NCI-H2227 (cell line): ENCODE measurements at regions not wholly inside any gene's neighbourhood (a gene's known extent, or its start where the extent isn't known, plus 50 kb on each side); places are given as distances from the start of the nearest gene placed in this dataset.

Experiments used
- DNase-seq: peaks from one replicate; lab custom pipeline; 2025; ENCODE audit not compliant: unreplicated experiment; lab: John Stamatoyannopoulos, UW

DNA sequence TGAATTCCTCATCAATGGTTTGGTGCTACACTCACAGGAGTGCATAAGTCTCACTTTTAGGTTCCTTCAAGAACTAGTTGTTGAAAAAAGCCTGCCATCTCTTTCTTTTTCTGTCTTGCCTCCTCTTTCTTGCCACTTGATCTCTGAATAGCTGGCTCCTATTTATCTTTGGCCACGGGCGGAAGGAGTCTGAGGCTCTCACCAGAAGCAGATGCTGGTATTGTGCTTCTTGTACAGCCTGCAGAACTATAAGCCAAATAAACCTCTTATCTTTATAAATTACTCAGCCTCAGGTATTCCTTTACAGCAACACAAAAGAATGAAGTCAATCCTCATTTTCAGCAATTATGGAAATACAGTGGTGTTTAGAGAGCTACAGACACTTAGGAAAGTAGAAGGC lies 247.1 kb upstream of the PRR16 start:
- DNase-seq: no peak

DNA sequence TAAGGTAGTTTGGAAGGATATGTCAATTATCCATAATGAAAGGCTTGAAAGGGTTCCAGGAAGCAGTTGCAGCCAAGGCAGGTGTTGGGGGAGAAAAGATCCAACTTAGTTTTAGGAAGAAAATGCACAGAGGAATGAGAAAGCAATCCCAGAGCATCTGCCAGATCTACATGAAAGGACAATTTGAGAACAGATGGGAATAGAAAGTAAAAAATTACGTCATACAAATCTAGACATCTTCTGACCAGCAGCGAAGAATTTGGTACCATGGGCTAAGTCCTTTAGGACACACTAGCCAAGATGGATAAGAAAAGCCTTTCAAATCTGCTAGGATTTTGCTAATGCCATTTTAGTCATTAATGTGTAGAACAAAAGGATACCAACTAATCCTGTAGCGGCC lies 244.1 kb upstream of the PRR16 start:
- DNase-seq: no peak

DNA sequence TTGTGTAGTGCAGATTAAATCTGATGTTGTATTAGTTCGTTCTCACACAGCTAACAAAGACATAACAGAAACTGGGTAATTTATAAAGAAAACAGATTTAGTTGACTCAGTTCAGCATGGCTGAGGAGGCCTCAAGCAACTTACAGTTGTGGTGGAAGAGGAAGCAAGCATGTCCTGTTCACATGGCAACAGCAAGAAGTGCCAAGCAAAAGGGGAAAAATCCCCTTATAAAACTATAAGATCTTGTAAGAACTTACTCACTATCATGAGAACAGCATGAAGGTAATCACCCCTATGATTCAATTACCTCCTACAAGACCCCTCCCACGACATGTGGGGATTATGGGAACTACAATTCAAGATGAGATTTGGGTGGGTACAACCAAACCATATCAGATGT lies 238.6 kb upstream of the PRR16 start:
- DNase-seq: no peak

DNA sequence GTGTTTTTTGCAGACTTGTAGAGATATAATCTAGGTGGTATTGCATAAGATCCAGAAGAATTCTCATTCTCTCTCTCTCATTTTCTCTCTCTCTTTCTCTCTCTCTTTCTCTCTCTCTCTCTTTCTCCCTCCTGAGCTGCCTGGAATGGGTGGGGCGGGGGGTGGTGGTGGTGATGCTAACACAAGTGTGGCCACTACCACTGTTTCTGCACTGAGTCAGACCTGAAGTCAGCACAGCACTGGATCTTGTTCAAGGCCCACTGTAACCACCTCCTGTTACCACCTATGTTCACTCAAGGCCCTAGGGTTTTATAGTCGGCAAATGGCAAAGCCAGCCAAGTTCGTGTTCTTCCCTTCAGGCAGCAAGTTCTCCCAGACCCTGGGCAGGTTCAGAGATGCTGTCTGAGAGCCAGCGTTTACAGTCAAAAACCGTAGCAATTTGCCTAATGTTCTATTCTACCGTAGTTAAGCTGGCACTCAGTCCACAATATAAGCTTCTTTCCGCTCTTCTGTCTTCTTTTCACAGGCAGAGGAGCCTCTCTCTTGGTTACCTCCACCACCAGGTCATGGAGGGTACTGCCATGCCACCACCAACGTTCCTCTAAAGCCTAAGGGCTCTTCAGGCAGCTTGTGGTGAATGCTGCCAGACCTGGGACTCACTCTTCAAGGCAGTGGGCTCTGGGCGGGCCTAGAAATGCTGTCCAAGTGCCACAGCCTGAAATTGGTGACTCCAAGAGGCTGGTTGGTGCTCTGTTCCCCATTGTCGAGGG lies 235.7 kb upstream of the PRR16 start:
- DNase-seq: no peak

DNA sequence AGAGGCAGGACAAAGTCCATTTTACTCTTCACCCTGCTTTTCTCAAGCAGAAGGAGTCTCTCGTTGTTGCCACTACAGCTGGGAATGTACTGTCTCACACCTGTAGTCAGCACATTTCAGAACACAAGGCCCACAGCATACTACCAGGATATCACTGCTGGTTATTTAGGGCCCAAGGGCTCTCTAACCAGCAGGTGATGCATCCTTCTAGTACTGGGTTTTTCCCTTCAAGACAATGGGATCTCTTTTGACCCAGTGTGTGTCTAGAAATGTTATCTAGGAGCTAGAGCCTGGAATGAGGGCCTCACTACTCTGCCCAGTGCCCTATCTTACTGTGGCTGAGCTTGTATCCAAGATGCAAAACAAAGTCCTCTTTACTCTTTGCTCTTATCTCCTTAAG lies 235.1 kb upstream of the PRR16 start:
- DNase-seq: no peak

DNA sequence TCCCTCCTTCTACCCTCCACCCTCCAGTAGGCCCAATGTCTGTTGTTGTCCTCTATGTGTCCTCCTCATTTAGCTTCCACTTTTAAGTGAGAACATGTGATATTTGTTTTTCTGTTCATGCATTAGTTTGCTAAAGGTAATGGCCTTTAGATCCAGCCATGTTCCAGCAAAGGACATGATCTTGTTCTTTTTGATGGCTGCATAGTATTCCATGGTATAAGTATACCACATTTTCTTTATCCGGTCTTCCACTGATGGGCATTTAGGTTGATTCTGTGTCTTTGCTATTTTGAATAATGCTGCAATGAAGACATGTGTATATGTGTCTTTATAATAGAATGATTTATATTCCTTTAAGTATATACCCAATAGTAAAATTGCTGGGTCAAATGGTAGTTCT lies 232.5 kb upstream of the PRR16 start:
- no peak for DNase-seq

DNA sequence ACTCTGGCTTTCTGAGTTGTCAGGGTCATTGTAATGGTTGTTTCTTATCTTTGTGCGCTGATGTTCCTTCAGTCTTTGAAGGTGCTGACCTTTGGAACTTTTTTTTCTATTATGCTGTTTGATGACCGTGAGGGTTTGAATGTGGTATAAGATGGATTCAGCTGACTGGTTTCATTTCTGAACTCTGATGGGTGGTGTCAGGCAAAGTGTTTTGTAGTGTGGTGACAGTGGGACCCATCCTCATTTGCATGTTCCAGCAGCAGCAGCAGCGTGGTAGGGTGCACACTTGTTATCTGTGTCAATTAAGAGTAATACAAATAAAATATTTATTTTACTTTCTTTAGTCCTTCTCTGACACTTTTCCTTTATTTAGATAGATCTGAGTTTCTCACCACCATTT lies 227.7 kb upstream of the PRR16 start:
- DNase-seq: no peak

DNA sequence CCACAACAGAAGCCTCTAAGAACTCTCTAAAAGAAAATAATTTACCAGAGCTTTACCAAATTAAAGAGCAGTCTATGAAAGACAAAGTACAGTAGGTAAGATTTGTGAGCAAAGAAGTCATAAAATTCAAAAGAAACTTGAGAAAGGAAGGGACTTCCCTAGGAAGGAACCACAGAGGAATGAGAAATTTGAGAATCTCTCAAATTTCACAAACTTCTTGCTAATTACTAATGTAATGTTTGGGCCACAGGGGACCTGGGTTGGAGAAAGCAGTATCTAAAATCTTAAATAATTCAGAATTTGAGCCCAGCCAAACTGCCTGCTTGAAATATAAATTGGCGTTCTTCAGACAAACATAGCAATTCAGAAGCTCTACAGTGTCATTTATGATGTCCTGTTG lies 225.0 kb upstream of the PRR16 start:
- DNase-seq: no peak

DNA sequence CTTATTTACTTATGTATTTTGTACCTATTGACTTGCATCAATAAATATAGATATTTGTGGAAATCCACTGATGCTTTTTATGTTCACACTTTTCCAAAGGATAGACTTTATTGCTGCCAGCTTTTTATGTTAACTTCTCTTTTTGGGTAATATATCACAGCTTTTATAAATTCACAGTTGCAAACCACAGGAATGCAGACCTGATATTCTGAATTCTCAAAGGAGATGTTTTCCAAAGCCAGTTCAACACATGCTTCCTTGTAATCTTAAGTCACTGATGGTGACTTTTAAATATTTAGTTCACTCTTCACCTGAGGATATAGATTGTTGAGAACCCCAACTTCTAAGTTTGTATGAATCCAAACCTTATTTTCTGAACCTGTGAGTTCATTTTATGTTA lies 223.4 kb upstream of the PRR16 start:
- DNase-seq: no peak

DNA sequence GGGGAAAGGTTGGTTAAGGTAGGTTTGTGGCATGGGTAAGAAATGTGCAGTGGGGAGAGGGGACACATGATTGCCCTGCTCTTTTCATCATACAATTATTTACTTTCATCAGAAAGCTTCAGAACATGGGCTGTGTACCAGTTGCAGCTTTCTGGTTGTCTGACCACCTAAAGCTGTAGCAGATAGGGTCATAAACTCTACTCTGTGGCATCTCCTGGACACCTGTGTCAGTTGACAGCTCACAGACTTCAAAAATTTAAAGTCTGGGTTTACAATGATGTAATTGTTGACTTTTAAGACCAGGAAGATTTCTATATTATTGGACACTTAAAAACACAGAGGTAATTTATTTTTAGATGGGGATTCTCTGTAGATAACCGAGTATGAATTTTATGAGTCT lies 222.7 kb upstream of the PRR16 start:
- DNase-seq: no peak

DNA sequence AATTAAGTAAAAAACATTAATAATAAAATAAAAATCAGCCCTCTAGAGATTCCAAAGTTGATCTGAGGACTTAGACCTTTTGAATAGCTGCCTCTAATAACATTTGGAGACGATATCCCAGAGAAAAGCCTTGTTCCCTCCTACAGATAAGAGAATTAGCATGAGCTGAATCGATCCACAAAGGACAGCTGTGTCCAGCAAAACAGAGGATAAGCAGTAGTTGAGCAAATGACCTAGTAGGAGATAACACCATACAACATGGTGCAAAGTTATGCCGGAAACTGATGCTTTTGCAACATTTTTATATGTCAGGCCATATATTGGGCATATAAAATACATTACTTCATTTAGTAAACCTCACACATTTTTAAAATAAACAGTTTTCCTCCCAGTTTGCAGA lies 212.2 kb upstream of the PRR16 start:
- DNase-seq: no peak

DNA sequence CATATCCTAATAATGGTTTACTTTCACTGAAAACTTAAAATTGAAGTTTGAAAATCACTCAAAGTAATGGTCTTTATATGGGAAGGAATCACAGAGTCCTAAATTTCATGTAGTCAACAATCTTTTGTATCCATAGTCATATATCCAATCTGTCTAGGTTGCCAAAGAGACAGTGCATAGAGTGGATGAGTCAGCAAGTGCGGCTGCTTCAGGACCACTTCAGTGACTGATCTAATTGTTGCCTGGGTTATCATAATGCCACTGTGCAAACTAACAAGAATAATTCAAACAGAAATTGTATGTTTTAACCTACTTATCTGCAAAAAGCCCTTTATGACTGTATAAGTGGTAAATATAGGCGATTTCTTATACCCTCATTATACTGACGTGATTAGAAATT lies 211.3 kb upstream of the PRR16 start:
- DNase-seq: no peak

DNA sequence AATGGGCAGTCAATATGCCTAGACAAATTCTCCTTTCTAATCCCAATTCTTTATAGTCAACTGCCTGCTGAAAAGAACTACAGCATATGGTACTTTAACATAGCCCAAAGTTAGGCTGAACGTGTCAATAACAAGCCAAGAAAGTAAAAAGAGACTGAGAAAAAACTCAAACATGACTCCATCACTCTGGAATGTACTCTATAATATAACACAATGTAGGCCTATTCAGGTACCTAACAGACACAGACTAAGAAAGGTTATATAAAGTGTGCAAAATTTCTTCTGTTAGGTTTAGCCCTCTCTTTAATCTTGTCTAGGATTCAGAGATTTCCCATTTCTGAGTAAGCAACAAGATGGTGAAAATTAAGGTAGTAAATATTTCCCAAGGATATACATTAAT lies 209.7 kb upstream of the PRR16 start:
- no peak for DNase-seq

DNA sequence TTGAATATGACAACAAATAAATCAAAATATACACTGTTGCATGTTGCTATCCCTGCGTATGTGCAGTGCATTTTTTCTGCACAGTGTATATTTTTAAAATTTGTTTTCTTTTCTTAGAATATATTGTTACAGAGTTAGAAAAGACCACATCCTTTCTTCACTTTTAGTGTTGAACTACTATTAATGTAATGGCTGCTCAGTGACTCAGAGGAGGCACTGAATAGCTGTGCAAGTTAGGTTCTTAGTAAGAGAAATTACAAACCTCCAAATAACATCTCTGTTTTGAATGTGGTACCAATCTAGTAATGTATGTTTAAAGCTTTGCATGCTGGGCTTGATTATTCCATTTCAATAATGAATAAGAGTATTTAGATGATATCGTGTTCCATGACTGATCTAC lies 208.9 kb upstream of the PRR16 start:
- no peak for DNase-seq

DNA sequence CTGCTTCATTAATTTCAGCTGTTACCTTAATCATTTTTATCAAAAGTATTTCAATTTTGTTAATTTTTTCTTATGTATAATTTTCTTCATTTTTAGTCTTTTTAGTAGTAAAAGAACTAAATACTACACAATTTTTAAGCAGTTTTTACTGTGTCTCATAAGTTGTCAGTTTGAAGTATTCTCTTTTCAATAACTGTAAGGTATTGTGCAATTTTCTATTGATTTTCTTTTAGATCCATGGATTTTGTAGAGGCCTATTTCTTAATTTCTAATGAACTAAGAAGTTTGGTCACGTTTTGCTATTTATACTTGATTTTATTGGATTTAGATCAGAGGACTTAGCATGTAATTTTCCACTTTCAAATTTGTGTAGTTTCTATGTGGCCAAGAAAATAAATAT lies 207.7 kb upstream of the PRR16 start:
- no peak for DNase-seq

DNA sequence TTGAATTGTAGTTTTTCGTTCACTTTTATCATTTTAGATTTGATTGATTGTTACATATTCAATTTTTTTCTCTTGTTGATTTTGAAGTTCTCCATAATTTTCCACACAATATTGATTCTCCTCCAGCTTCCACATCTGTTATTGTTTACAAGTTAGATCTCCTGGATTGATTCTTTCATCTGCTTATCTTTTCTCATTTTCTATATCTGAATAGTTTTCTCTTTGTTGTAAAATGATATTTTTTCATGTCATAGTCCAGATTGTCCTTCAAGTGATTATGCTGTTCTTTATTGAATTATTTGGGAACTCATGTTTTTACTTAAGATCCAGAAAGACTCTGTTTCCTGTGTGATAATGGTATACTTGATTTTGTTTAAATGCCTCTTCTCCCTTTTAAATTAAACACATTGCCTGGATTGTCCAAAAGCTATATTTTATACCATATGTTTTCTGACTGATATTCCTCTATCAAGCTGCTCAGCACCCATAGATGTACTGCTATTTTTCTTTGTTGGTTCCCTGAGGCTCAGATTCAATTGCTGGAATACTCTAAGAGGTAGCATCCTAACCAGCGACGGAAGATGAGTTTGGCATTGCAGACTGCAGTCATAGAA lies 206.6 kb upstream of the PRR16 start:
- no peak for DNase-seq

DNA sequence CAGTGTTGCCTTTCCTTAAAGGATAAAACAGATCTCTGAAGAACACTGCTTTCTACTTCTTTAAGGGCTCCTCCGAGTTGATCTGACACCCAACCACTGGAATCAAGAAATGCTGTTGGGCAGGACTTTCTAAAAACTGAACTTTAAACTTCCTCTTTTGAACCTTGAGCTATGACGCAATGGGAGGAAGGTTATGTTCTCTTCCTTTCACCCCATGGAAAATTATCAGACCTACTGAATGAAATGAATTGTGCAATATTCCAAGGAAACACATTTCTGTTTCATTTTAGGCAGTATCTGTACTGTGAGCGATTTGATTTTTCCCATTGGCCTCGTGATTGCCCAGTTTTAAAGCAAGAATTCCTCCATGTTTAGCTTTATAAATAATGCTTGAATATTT lies 206.0 kb upstream of the PRR16 start:
- no peak for DNase-seq

DNA sequence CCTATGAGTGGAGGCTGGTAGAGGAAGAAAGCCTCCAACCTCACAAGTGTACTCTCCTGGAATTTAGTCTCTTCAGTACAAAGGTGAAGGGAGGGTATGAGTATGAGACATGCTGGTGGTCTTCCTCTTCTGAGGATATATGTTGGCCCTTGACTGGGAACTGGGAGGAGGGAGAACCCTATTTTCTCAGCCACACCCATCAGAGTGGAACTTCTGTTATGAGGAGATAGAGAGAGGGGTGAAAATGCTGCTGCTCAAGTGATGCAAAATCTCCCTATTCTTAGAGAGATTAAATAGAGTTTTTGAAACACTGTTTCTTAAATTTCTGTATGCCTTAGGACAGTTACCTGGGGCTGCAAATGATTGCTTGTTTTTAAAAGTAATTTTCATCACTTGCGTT lies 203.4 kb upstream of the PRR16 start:
- no peak for DNase-seq

DNA sequence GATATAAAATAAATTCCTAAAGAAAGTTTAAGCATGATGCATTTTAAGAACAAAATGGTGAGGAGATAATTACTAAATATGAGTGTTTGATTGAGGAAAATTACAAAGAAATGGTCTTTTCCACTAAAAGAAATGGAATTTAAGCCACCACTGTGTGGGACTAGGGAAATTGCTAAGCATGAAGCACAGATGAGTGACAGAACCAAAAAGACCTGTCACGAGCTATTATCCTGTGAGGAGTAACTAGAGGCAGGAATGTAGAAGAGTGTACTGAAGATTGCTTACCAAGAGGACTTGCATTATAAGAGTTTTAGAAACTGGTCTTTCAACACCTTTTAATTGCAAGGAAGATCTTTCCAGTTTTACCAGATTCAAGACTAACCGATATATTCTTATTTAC lies 193.6 kb upstream of the PRR16 start:
- DNase-seq: no peak

DNA sequence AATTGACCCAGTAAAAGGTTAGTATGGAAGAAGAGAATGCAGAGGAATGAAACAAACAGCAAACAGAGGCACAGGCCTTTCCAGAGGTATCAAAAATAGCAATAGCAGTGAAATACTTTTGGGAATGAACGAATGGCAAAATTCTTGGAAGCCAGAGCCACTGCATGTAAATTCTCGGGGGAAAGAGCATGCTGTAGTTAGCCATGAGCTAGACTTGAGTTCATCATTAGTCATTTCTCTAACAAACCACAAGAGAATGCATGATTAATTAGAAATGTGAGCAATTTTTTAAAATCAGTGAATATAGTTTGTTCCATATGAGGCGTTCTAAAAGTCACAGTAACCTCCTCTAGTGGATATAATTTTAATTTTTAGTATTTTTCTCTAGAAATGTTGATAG lies 170.3 kb upstream of the PRR16 start:
- DNase-seq: no peak

DNA sequence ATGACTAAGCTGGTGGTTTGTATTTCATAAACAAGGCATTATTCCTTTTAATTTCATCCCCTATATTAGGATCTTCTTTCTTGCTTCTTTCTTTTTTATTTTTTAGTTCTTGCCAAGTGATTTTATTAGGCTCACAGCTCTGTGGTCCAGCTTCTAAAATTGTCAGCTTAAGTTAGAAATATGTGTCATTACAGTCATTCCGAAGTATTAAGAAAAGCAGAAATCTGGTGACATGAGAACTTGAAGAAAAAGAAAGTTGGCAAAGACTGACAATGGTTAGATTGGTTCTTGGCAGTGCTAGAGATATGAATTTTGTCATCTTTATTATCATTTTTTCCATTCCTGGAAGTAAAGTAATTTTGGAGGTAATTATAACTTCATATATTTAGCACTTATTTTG lies 166.5 kb upstream of the PRR16 start:
- no peak for DNase-seq

DNA sequence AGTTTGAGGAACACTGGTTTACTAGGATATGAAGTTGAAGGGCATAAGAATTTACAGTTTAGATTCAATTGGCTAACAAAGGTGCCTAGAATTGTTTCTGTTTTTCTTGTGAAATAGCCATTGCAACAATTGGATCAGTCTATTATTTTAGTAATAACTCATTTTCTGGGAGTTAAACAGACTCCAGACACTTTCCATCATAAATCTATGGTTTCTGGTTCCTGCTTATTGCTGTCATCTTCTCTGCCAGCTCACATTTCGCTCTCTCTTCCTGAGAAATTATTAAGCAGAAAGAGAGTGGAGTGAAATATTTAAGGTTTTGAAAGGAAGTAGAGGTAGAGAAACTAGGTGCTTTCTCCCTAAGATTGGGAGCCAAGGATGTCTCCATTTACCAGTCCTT lies 165.1 kb upstream of the PRR16 start:
- no peak for DNase-seq

DNA sequence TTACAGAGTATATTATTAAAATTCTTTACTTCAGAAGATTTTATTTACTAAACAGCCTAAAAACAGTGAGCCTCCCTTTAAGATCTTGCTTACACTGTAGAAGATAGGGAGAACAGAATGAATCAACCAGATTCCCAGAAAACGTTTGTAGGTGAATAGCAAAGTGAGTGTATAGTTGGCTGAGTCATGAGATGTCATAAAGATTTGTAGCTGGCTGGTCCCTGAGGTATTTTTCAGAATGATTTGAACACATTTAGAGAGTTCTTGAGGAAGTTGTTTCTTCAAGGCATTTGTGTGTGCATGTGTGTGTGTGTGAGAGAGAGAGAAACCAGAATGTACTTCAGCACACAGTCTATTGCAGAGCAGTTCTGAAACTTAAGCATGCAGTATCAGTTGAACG lies 159.4 kb upstream of the PRR16 start:
- DNase-seq: no peak
